ENCODE measurements at regions not wholly inside any gene's neighbourhood (a gene's known extent, or its start where the extent isn't known, plus 50 kb on each side); places are given as distances from the start of the nearest gene placed in this dataset.

- TF ChIP-seq POLR2AphosphoS5 (IDR thresholded peaks at IDR 0.05; ENCODE audit: low read depth, low read length) (no peak), RCOR1 (IDR thresholded peaks at IDR 0.05; ENCODE audit: low read length) (no peak)
- TF ChIP-seq, protein P1, sequence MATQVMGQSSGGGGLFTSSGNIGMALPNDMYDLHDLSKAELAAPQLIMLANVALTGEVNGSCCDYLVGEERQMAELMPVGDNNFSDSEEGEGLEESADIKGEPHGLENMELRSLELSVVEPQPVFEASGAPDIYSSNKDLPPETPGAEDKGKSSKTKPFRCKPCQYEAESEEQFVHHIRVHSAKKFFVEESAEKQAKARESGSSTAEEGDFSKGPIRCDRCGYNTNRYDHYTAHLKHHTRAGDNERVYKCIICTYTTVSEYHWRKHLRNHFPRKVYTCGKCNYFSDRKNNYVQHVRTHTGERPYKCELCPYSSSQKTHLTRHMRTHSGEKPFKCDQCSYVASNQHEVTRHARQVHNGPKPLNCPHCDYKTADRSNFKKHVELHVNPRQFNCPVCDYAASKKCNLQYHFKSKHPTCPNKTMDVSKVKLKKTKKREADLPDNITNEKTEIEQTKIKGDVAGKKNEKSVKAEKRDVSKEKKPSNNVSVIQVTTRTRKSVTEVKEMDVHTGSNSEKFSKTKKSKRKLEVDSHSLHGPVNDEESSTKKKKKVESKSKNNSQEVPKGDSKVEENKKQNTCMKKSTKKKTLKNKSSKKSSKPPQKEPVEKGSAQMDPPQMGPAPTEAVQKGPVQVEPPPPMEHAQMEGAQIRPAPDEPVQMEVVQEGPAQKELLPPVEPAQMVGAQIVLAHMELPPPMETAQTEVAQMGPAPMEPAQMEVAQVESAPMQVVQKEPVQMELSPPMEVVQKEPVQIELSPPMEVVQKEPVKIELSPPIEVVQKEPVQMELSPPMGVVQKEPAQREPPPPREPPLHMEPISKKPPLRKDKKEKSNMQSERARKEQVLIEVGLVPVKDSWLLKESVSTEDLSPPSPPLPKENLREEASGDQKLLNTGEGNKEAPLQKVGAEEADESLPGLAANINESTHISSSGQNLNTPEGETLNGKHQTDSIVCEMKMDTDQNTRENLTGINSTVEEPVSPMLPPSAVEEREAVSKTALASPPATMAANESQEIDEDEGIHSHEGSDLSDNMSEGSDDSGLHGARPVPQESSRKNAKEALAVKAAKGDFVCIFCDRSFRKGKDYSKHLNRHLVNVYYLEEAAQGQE (IDR thresholded peaks at IDR 0.05; ENCODE audit: low read depth, low read length): no peak
- TF ChIP-seq, protein P2, sequence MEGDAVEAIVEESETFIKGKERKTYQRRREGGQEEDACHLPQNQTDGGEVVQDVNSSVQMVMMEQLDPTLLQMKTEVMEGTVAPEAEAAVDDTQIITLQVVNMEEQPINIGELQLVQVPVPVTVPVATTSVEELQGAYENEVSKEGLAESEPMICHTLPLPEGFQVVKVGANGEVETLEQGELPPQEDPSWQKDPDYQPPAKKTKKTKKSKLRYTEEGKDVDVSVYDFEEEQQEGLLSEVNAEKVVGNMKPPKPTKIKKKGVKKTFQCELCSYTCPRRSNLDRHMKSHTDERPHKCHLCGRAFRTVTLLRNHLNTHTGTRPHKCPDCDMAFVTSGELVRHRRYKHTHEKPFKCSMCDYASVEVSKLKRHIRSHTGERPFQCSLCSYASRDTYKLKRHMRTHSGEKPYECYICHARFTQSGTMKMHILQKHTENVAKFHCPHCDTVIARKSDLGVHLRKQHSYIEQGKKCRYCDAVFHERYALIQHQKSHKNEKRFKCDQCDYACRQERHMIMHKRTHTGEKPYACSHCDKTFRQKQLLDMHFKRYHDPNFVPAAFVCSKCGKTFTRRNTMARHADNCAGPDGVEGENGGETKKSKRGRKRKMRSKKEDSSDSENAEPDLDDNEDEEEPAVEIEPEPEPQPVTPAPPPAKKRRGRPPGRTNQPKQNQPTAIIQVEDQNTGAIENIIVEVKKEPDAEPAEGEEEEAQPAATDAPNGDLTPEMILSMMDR (IDR thresholded peaks at IDR 0.05): no peak
Observed at GRCh38 chr5:77874691-77875090, 98.6 kb upstream of the TBCA start.
